Neural cell (in vitro differentiated cells): ENCODE measurements at regions not wholly inside any gene's neighbourhood (a gene's known extent, or its start where the extent isn't known, plus 50 kb on each side); places are given as distances from the start of the nearest gene placed in this dataset.

Experiments used
- H2AFZ ChIP-seq: fragments of 200-600, 300-800 bp; sonication (generic), shearing (Covaris generic); 2 replicates; pipeline ENCODE4 v1.6.0; 2014; ENCODE audit warnings: low read depth, mild to moderate bottlenecking, antibody characterized with exemption, low read length, moderate library complexity
- H3F3A ChIP-seq: fragments of 200-600 bp; shearing (Covaris generic); 2 replicates; pipeline ENCODE4 v1.6.1; 2016; ENCODE audit warnings: mild to moderate bottlenecking, moderate library complexity, mixed read lengths, antibody characterized with exemption, low read length; ENCODE audit not compliant: insufficient read depth, poor library complexity, severe bottlenecking
- H3K27ac ChIP-seq: fragments of 200-600, 300-800 bp; sonication (generic), shearing (Covaris generic); 2 replicates; pipeline ENCODE4 v1.5.1; 2014; ENCODE audit warnings: mild to moderate bottlenecking, low read length, moderate library complexity
- H3K27me3 ChIP-seq: fragments of 300-800, 200-600 bp; sonication (generic), shearing (Covaris generic); 2 replicates; pipeline ENCODE4 v1.6.0; 2014; ENCODE audit warnings: mild to moderate bottlenecking, low read depth, low read length, moderate library complexity; ENCODE audit not compliant: insufficient read depth
- H3K36me3 ChIP-seq: fragments of 300-800, 200-600 bp; sonication (generic), shearing (Covaris generic); 2 replicates; pipeline ENCODE4 v1.5.1; 2014; ENCODE audit warnings: mild to moderate bottlenecking, antibody characterized with exemption, low read length, moderate library complexity; ENCODE audit not compliant: insufficient read depth
- H3K4me2 ChIP-seq: fragments of 300-800, 200-600 bp; sonication (generic), shearing (Covaris generic); 2 replicates; pipeline ENCODE4 v1.6.0; 2014; ENCODE audit warnings: mild to moderate bottlenecking, low read length
- H3K4me3 ChIP-seq: fragments of 300-800, 200-600 bp; sonication (generic), shearing (Covaris generic); 2 replicates; pipeline ENCODE4 v1.5.1; 2014; ENCODE audit warnings: mild to moderate bottlenecking, low read length, moderate library complexity
- H3K79me2 ChIP-seq: fragments of 200-600 bp; shearing (Covaris generic); replicated peaks from 2 replicates; pipeline ENCODE4 v1.6.0; 2014; ENCODE audit warnings: mild to moderate bottlenecking, low read length, moderate library complexity; ENCODE audit not compliant: insufficient read depth
- H3K9ac ChIP-seq: fragments of 300-800, 200-600 bp; sonication (generic), shearing (Covaris generic); 2 replicates; pipeline ENCODE4 v1.6.1; 2016; ENCODE audit warnings: mild to moderate bottlenecking, low read length, mixed read lengths
- H3K9me2 ChIP-seq: fragments of 200-600 bp; shearing (Covaris generic); 2 replicates; pipeline ENCODE4 v1.6.1; 2016; ENCODE audit warnings: mild to moderate bottlenecking, low read length, mixed read lengths; ENCODE audit not compliant: insufficient read depth
- H3K9me3 ChIP-seq: fragments of 200-600, 300-800 bp; sonication (generic), shearing (Covaris generic); 2 replicates; pipeline ENCODE4 v1.6.1; 2016; ENCODE audit warnings: mild to moderate bottlenecking, mixed run types, low read length, moderate library complexity, mixed read lengths
- H4K20me1 ChIP-seq: fragments of 200-600 bp; shearing (Covaris generic); 2 replicates; pipeline ENCODE4 v1.6.1; 2016; ENCODE audit warnings: mild to moderate bottlenecking, mixed run types; ENCODE audit not compliant: insufficient read depth
- EP300 ChIP-seq: fragments of 450-650 bp; conservative IDR thresholded peaks from 2 replicates; pipeline ENCODE4 v1.6.1; 2014; ENCODE audit warnings: antibody characterized with exemption, mild to moderate bottlenecking, moderate library complexity; ENCODE audit not compliant: poor library complexity, severe bottlenecking
- EZH2 ChIP-seq: fragments of 200-600, 300-800 bp; shearing (Covaris generic), sonication (generic); IDR thresholded peaks from 2 replicates; pipeline ENCODE4 v1.6.1; 2014; ENCODE audit warnings: antibody characterized with exemption, low read length, borderline replicate concordance, mild to moderate bottlenecking; ENCODE audit not compliant: insufficient read depth, poor library complexity, severe bottlenecking
- MXI1 ChIP-seq: fragments of 450-650 bp; conservative IDR thresholded peaks from 2 replicates; pipeline ENCODE4 v1.6.1; 2014; ENCODE audit warnings: antibody characterized with exemption, mild to moderate bottlenecking; ENCODE audit not compliant: poor library complexity, severe bottlenecking
- POLR2AphosphoS5 ChIP-seq: IDR thresholded peaks from 2 replicates; pipeline ENCODE4 v1.6.1; 2012
- RAD21 ChIP-seq: fragments of 450-650 bp; conservative IDR thresholded peaks from 2 replicates; pipeline ENCODE4 v1.6.1; 2014; ENCODE audit warnings: antibody characterized with exemption, mild to moderate bottlenecking, moderate library complexity
- SMC3 ChIP-seq: fragments of 450-650 bp; conservative IDR thresholded peaks from 2 replicates; pipeline ENCODE4 v1.6.1; 2014; ENCODE audit warnings: antibody characterized with exemption, mild to moderate bottlenecking, moderate library complexity; ENCODE audit not compliant: poor library complexity
- TAF1 ChIP-seq: IDR thresholded peaks from 2 replicates; pipeline ENCODE4 v1.6.1; 2012; ENCODE audit warnings: low read depth
- TF ChIP-seq, protein P1 (sequence below): IDR thresholded peaks from 2 replicates; pipeline ENCODE4 v1.6.1; 2012; ENCODE audit warnings: borderline replicate concordance
- TF ChIP-seq, protein P2 (sequence below): fragments of 450-650 bp; IDR thresholded peaks from 2 replicates; pipeline ENCODE4 v1.5.1; 2014; ENCODE audit warnings: antibody characterized with exemption, mild to moderate bottlenecking, moderate library complexity; ENCODE audit not compliant: poor library complexity, severe bottlenecking

DNA sequence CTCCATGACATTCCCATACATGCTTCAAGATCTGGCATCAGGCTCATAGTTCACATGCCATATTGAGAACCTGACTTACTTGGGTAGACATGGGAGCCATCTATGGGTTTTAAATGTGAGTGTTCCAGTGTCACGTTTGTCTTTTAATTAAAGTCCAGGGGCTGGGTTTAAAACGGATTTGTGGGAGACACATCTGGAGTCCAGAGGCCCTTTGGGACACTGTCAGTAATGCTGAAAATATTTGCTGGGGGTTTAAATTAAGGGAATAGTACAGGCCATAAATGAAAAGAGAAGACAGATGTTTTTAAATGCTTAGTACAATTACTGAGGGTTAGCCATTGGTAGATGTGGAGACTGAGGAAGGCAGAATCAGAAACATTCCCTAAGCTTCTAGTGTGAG lies 478.0 kb downstream of the PID1 start (continued):
- TF ChIP-seq MXI1 = no peak

DNA sequence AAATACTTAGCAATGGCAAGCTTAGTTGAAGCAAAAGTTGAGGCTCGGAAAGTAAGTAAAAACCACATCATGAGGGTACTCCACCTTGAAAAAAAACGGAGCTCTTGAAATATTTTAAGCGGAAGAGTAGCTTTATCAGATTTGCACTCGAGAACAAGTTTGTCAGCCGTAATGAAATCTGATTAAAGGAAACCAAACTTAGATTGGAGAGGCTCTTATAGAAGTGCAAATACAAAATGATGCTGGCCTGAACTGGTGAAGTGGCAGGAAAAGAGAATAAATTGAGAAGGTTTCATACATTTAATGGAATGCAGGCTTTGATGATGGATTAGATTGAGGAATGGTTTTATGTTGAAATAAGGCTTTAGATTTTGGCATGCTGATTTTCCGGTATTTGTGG lies 484.2 kb downstream of the PID1 start:
- H3K9ac ChIP-seq = no peak overlapping the region
- no peaks in the 10 kb centered on the region for H3K79me2 ChIP-seq
- no peaks in the 10 kb centered on the region for H3K27me3 ChIP-seq
- no peaks in the 10 kb centered on the region for H3F3A ChIP-seq
- H3K9me2 ChIP-seq = no peaks in the 10 kb centered on the region
- H3K4me3 ChIP-seq = no peak overlapping the region
- no peaks in the 10 kb centered on the region for H3K9me3 ChIP-seq
- no peaks in the 10 kb centered on the region for H3K36me3 ChIP-seq
- H3K27ac ChIP-seq = no peak overlapping the region
- no peaks in the 10 kb centered on the region for H4K20me1 ChIP-seq
- no peak overlapping the region for H3K4me2 ChIP-seq
- TF ChIP-seq MXI1 (no peak), TAF1 (no peak), POLR2AphosphoS5 (no peak), RAD21 (no peak), EZH2 (no peak), EP300 (no peak)
- no peak overlapping the region for H2AFZ ChIP-seq

DNA sequence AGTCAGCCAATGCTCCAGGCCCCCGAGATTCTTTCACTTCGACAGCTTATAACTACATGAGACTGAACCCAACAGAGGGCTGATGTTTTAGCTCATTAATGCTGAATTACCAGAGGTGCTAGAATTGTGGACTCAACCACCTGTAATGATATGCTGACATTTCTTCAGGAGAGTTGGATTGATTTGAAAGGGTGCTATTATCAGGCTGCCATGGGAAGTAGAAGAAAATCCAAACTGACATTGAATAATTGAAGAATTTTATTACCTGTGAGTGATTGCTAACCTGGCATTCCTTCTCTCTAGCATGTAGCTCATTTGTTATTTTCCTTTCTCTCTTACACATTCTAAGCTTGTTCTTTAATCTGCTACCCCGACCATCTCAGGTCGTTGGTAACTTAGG lies 488.8 kb downstream of the PID1 start:
- Histone ChIP-seq H3F3A (no peaks in the 10 kb centered on the region), H2AFZ (no peak overlapping the region), H3K4me3 (no peak overlapping the region), H3K27ac (peak overlapping the region; percentile 26), H3K4me2 (no peak overlapping the region), H3K9ac (no peak overlapping the region), H3K79me2 (no peaks in the 10 kb centered on the region), H4K20me1 (no peaks in the 10 kb centered on the region), H3K36me3 (no peaks in the 10 kb centered on the region), H3K9me2 (no peaks in the 10 kb centered on the region), H3K9me3 (no peaks in the 10 kb centered on the region), H3K27me3 (peaks cover 5% of the 10 kb centered on the region)
- TF ChIP-seq EP300 (peak; percentile 83), EZH2 (no peak), MXI1 (no peak), RAD21 (no peak), POLR2AphosphoS5 (peak; percentile 53), TAF1 (no peak), SMC3 (no peak)
- TF ChIP-seq, protein P1, sequence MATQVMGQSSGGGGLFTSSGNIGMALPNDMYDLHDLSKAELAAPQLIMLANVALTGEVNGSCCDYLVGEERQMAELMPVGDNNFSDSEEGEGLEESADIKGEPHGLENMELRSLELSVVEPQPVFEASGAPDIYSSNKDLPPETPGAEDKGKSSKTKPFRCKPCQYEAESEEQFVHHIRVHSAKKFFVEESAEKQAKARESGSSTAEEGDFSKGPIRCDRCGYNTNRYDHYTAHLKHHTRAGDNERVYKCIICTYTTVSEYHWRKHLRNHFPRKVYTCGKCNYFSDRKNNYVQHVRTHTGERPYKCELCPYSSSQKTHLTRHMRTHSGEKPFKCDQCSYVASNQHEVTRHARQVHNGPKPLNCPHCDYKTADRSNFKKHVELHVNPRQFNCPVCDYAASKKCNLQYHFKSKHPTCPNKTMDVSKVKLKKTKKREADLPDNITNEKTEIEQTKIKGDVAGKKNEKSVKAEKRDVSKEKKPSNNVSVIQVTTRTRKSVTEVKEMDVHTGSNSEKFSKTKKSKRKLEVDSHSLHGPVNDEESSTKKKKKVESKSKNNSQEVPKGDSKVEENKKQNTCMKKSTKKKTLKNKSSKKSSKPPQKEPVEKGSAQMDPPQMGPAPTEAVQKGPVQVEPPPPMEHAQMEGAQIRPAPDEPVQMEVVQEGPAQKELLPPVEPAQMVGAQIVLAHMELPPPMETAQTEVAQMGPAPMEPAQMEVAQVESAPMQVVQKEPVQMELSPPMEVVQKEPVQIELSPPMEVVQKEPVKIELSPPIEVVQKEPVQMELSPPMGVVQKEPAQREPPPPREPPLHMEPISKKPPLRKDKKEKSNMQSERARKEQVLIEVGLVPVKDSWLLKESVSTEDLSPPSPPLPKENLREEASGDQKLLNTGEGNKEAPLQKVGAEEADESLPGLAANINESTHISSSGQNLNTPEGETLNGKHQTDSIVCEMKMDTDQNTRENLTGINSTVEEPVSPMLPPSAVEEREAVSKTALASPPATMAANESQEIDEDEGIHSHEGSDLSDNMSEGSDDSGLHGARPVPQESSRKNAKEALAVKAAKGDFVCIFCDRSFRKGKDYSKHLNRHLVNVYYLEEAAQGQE = peak; percentile 42
- TF ChIP-seq, protein P2, sequence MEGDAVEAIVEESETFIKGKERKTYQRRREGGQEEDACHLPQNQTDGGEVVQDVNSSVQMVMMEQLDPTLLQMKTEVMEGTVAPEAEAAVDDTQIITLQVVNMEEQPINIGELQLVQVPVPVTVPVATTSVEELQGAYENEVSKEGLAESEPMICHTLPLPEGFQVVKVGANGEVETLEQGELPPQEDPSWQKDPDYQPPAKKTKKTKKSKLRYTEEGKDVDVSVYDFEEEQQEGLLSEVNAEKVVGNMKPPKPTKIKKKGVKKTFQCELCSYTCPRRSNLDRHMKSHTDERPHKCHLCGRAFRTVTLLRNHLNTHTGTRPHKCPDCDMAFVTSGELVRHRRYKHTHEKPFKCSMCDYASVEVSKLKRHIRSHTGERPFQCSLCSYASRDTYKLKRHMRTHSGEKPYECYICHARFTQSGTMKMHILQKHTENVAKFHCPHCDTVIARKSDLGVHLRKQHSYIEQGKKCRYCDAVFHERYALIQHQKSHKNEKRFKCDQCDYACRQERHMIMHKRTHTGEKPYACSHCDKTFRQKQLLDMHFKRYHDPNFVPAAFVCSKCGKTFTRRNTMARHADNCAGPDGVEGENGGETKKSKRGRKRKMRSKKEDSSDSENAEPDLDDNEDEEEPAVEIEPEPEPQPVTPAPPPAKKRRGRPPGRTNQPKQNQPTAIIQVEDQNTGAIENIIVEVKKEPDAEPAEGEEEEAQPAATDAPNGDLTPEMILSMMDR = no peak
